Heart left ventricle (tissue), 13 donors: ENCODE measurements at regions not wholly inside any gene's neighbourhood (a gene's known extent, or its start where the extent isn't known, plus 50 kb on each side); places are given as distances from the start of the nearest gene placed in this dataset.

ENCODE experiments used
- CTCF ChIP-seq, 12 donors: fragments of 200-600 bp; sonication (generic) in 4 of 12; IDR thresholded peaks; one replicate each; pipeline versions ENCODE4 v1.5.0 to v1.8.0; 2018 to 2022; ENCODE audit warnings: antibody characterized with exemption in 12 of 12, mild to moderate bottlenecking in 5 of 12
- POLR2A ChIP-seq, 2 donors: fragments of 450-650 bp; IDR thresholded peaks; one replicate each; pipeline ENCODE4 v1.6.1; 2017; ENCODE audit warnings: antibody characterized with exemption in 2 of 2, mild to moderate bottlenecking in 2 of 2, moderate library complexity in 2 of 2
- donor health status: ischemic (EF 13 %, LVEDD 7.1; RV severe dilation, severe dysfunction).
- donor health status: DM: no; HTN: yes; CAD: no.
- donor health status: DM: no; HTN: no; CAD: no.
- donor health status: ischemic (EF 25% LVEDD 6.9; RV normal size, moderate dysfunction).
- donor health status: ischemic (EF 25% LVEDD 5.7; RV mildly dilated, moderate dysfunction).
- donor health status: ischemic (EF 35%, LVEDD 5.7; RV mildly dilated, moderate dysfunction).
- donor health status: nonischemic (EF 11% LVEDD 7.7; RV severe dilation, severe dysfunction).
- donor health status: DM: yes; HTN: yes; CAD: no.
- donor health status: PGD.
- donor health status: ischemic (EF 29% LVEDD 5.4; RV normal size, mild dysfunction).
- donor health status: nonischemic (EF 23%, LVEDD 6.1; RV moderate dilation, normal function).

DNA sequence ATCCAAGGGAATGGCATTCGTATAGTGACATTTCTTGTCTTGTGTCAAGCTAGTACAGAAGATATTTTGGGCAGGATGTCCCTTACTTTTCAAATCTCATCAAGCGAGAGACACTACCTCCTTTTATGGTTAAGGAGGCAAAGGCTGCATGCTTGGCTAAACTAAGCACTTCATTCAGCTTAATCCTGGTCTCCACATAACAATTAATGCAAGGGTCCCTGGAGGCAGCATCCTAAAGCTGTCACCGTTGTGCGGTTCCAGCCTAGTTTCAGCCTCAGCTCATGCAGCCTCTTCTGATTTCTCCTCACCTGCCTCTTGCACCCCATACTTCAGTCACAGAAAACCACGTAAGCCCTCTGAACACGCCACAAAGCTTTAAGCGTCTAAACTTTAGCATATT is 67.1 kb upstream of the SLC22A23 start:
- TF ChIP-seq CTCF (IDR thresholded peaks at IDR 0.05): no peak
- no peak for TF ChIP-seq POLR2A (IDR thresholded peaks at IDR 0.05)
